ENCODE measurements at regions not wholly inside any gene's neighbourhood (a gene's known extent, or its start where the extent isn't known, plus 50 kb on each side); places are given as distances from the start of the nearest gene placed in this dataset.

GRCh38 chr5:18496041-18496440 lies 861.8 kb downstream of the TAF11L14 start:
- H3K27me3 ChIP-seq (replicated peaks; ENCODE audit: control insufficient read depth, insufficient read depth, low read length): no peaks in the 10 kb centered on the region
- CTCF ChIA-PET: no interaction called here
- no peaks in the 10 kb centered on the region for H3K4me1 Mint-ChIP-seq (ENCODE audit: low read depth, unreplicated experiment)
- H3K27ac Mint-ChIP-seq (ENCODE audit: unreplicated experiment): no peak overlapping the region
- POLR2A ChIA-PET: no interaction called here
- no peak overlapping the region for H3K4me3 ChIP-seq (ENCODE audit: low read depth, low read length)
- intact Hi-C loops (cut with micrococcal nuclease; ENCODE audit: unreplicated experiment): no loop called here
- H3K4me3 Mint-ChIP-seq (ENCODE audit: unreplicated experiment): no peak overlapping the region
- H3K36me3 Mint-ChIP-seq (ENCODE audit: insufficient read depth, unreplicated experiment): no peaks in the 10 kb centered on the region
- TF ChIP-seq CTCF (IDR thresholded peaks at IDR 0.05; ENCODE audit: insufficient read depth in 1 of 2, low read depth in 1 of 2, low read length in 1 of 2, severe bottlenecking in 1 of 2, unreplicated experiment in 1 of 2): no peak
- no peaks in the 10 kb centered on the region for H3K36me3 ChIP-seq (ENCODE audit: control insufficient read depth, insufficient read depth, low read length)
- H3K4me1 ChIP-seq: no peaks in the 10 kb centered on the region
- no peaks in the 10 kb centered on the region for H3K9me3 Mint-ChIP-seq (ENCODE audit: unreplicated experiment)
- H3K27me3 Mint-ChIP-seq (ENCODE audit: insufficient read depth, unreplicated experiment): no peaks in the 10 kb centered on the region
- BruUV-seq (replicated peaks): no TSS peak
- no peaks in the 10 kb centered on the region for H3K9me3 ChIP-seq
- no peak for DNase-seq

- no peaks in the 10 kb centered on the region for H3K27me3 Mint-ChIP-seq (ENCODE audit: insufficient read depth, unreplicated experiment)
- H3K27ac Mint-ChIP-seq (ENCODE audit: unreplicated experiment): no peak overlapping the region
- H3K4me1 ChIP-seq: no peaks in the 10 kb centered on the region
- no peaks in the 10 kb centered on the region for H3K27me3 ChIP-seq (replicated peaks; ENCODE audit: control insufficient read depth, insufficient read depth, low read length)
- H3K4me1 Mint-ChIP-seq (ENCODE audit: low read depth, unreplicated experiment): no peaks in the 10 kb centered on the region
- intact Hi-C loops (cut with micrococcal nuclease; ENCODE audit: unreplicated experiment): no loop called here
- TF ChIP-seq CTCF (IDR thresholded peaks at IDR 0.05; ENCODE audit: insufficient read depth in 1 of 2, low read depth in 1 of 2, low read length in 1 of 2, severe bottlenecking in 1 of 2, unreplicated experiment in 1 of 2): no peak
- ChIA-PET CTCF (no interaction called here), POLR2A (no interaction called here)
- no peak for DNase-seq
- H3K9me3 Mint-ChIP-seq (ENCODE audit: unreplicated experiment): no peaks in the 10 kb centered on the region
- no peaks in the 10 kb centered on the region for H3K36me3 ChIP-seq (ENCODE audit: control insufficient read depth, insufficient read depth, low read length)
- no peak overlapping the region for H3K4me3 Mint-ChIP-seq (ENCODE audit: unreplicated experiment)
- H3K36me3 Mint-ChIP-seq (ENCODE audit: insufficient read depth, unreplicated experiment): no peaks in the 10 kb centered on the region
- BruUV-seq (replicated peaks): no TSS peak
- H3K9me3 ChIP-seq: no peaks in the 10 kb centered on the region
- no peak overlapping the region for H3K4me3 ChIP-seq (ENCODE audit: low read depth, low read length)
These were observed 862.8 kb downstream of the TAF11L14 start for GRCh38 chr5:18497089-18497488.

- intact Hi-C loops (cut with micrococcal nuclease; ENCODE audit: unreplicated experiment): no loop called here
- BruUV-seq (replicated peaks): no TSS peak
- Histone ChIP-seq H3K4me1 (no peaks in the 10 kb centered on the region), H3K27me3 (replicated peaks; ENCODE audit: control insufficient read depth, insufficient read depth, low read length) (no peaks in the 10 kb centered on the region), H3K9me3 (no peaks in the 10 kb centered on the region), H3K4me3 (ENCODE audit: low read depth, low read length) (no peak overlapping the region), H3K36me3 (ENCODE audit: control insufficient read depth, insufficient read depth, low read length) (no peaks in the 10 kb centered on the region)
- CTCF ChIA-PET: no interaction called here
- POLR2A ChIA-PET: no interaction called here
- H3K27me3 Mint-ChIP-seq (ENCODE audit: insufficient read depth, unreplicated experiment): no peaks in the 10 kb centered on the region
- no peak overlapping the region for H3K4me3 Mint-ChIP-seq (ENCODE audit: unreplicated experiment)
- DNase-seq: no peak
- no peaks in the 10 kb centered on the region for H3K36me3 Mint-ChIP-seq (ENCODE audit: insufficient read depth, unreplicated experiment)
- H3K4me1 Mint-ChIP-seq (ENCODE audit: low read depth, unreplicated experiment): no peaks in the 10 kb centered on the region
- no peaks in the 10 kb centered on the region for H3K9me3 Mint-ChIP-seq (ENCODE audit: unreplicated experiment)
- no peak for TF ChIP-seq CTCF (IDR thresholded peaks at IDR 0.05; ENCODE audit: insufficient read depth in 1 of 2, low read depth in 1 of 2, low read length in 1 of 2, severe bottlenecking in 1 of 2, unreplicated experiment in 1 of 2)
- H3K27ac Mint-ChIP-seq (ENCODE audit: unreplicated experiment): no peak overlapping the region
These were observed 869.6 kb downstream of the TAF11L14 start for GRCh38 chr5:18503797-18504328.
